ENCODE measurements at regions not wholly inside any gene's neighbourhood (a gene's known extent, or its start where the extent isn't known, plus 50 kb on each side); places are given as distances from the start of the nearest gene placed in this dataset.

DNA sequence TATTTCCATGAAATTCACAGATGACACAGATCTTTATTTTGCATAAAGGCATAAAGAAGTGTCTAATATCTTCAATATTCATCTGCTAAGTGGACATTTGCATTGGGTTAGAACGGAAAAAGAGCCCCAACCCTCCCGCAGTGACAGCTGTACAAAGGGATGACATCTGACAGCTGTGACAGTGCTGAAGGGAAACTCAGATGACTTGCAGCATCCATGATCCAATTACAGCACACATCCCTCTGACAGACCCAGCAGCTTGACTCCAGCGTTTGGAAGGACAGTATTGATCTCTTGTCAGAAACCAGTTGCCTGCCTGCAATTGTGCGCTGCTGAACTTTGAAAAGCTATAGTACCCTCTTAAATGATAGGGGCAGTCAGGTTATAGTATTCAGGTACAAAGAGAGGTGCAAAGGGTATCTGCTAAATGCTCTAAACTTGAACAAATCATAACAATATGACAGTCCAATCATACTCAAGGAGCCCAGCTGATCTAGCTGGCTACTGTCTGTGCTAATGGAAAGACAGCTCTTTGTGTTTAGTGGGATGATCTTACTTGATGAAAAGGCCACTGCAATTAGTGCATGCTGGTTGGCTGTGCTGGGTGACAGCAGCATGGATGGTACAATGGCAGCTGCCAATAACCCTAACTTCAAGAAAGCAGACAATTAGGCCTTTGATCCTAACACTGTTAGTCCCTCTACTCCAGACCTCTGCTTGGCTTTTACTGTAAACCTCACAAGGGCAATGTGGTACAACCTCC lies 599.2 kb downstream of the NR4A2 start:
- CTCF ChIA-PET: interaction anchor here (1.1 kb wide), 1 partner anchor 182 kb away, joined by 3 read pairs; no protein-coding TSS in a partner anchor
- no peak for DNase-seq
- Mint-ChIP-seq H3K27ac (no peak overlapping the region), H3K4me3 (no peak overlapping the region), H3K36me3 (ENCODE audit: low read depth) (no peaks in the 10 kb centered on the region), H3K4me1 (ENCODE audit: low read depth) (no peaks in the 10 kb centered on the region), H3K27me3 (no peaks in the 10 kb centered on the region), H3K9me3 (no peaks in the 10 kb centered on the region)
- no peak for ATAC-seq
- TF ChIP-seq, protein P1, sequence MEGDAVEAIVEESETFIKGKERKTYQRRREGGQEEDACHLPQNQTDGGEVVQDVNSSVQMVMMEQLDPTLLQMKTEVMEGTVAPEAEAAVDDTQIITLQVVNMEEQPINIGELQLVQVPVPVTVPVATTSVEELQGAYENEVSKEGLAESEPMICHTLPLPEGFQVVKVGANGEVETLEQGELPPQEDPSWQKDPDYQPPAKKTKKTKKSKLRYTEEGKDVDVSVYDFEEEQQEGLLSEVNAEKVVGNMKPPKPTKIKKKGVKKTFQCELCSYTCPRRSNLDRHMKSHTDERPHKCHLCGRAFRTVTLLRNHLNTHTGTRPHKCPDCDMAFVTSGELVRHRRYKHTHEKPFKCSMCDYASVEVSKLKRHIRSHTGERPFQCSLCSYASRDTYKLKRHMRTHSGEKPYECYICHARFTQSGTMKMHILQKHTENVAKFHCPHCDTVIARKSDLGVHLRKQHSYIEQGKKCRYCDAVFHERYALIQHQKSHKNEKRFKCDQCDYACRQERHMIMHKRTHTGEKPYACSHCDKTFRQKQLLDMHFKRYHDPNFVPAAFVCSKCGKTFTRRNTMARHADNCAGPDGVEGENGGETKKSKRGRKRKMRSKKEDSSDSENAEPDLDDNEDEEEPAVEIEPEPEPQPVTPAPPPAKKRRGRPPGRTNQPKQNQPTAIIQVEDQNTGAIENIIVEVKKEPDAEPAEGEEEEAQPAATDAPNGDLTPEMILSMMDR (IDR thresholded peaks at IDR 0.05): no peak
- POLR2A ChIA-PET: no interaction called here
- intact Hi-C loops (cut with micrococcal nuclease): no loop called here

DNA sequence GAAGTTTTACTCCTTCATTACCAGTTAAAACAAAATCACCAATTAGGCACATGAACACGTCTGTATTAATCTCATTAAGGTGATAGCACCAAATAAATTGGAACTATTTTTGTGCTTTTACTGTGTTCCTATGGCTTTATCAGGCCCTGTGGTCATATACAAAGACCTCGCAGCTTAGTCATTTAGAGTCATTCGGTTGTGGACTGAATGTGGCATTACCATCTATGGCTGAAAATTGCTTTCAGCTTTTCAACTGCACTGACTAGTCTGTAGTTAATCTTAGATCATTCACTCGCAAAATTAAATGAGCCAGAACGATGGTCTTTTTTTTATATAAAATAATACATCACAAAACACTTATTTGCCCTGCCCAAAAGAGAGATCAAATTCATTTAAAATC lies 601.7 kb downstream of the NR4A2 start:
- CTCF ChIA-PET: no interaction called here
- H3K4me3 Mint-ChIP-seq: no peak overlapping the region
- TF ChIP-seq, protein P1 (IDR thresholded peaks at IDR 0.05): no peak
- intact Hi-C loops (cut with micrococcal nuclease): no loop called here
- H3K27me3 Mint-ChIP-seq: no peaks in the 10 kb centered on the region
- H3K36me3 Mint-ChIP-seq (ENCODE audit: low read depth): no peaks in the 10 kb centered on the region
- DNase-seq (no peak), ATAC-seq (no peak)
- H3K4me1 Mint-ChIP-seq (ENCODE audit: low read depth): no peaks in the 10 kb centered on the region
- POLR2A ChIA-PET: no interaction called here
- no peaks in the 10 kb centered on the region for H3K9me3 Mint-ChIP-seq
- no peak overlapping the region for H3K27ac Mint-ChIP-seq

DNA sequence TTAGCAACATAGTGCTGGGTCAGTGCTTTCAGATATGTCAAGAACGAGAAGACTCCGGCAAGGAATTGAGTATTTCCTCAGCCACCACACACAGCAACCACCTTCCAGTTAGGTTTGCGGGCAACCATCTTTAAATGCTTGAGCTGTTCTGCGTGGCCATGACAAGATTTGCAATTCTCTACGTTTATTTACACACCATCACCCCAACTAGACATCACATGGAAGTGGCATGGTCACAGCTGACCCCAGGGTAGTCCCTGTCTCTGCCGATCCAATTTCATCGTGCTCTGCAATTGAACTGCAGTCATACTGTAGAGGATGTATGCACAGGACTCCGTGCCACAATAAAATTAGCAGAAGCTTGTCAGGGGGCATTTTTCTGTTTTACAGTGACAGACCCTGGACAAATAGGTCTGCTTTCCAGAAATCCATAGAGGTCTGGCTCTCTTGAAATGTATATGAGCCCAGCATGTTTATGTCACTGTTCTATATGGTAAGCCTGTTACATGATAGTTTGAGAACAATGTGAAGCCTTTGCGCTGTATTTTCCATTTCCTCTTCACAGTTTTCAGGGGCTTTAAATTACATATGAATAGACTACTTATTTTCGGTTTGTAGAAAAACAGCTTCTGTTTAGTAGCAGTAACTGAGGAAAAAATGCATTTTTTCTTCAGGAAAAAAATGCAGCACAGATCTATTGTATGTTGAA lies 605.2 kb downstream of the NR4A2 start:
- H3K9me3 Mint-ChIP-seq: no peaks in the 10 kb centered on the region
- H3K36me3 Mint-ChIP-seq (ENCODE audit: low read depth): no peaks in the 10 kb centered on the region
- intact Hi-C loops (cut with micrococcal nuclease): no loop called here
- no peak overlapping the region for H3K4me3 Mint-ChIP-seq
- TF ChIP-seq, protein P1 (IDR thresholded peaks at IDR 0.05): no peak
- ChIA-PET POLR2A (no interaction called here), CTCF (no interaction called here)
- H3K4me1 Mint-ChIP-seq (ENCODE audit: low read depth): no peaks in the 10 kb centered on the region
- no peaks in the 10 kb centered on the region for H3K27me3 Mint-ChIP-seq
- no peak overlapping the region for H3K27ac Mint-ChIP-seq
- DNase-seq: no peak
- ATAC-seq: no peak

DNA sequence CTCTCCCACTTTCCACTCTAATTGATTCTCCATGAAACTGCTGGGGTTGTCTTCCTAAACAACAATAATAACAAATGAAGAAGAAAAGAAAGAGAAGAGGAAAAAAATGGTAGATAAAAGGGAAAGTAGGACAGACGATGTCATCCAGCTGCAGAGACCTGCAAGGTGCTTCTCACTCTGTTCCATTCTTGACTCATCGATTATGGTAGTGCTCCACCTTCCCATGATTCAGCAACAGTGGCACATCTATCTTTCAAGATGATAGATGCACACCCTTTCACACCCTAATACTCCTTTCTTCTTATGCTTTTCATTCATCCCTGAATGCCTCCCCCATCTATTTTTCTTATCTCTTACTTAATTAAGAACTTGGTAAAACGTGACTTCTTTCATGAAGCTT lies 610.2 kb downstream of the NR4A2 start:
- Mint-ChIP-seq H3K4me1 (ENCODE audit: low read depth) (no peaks in the 10 kb centered on the region), H3K4me3 (no peak overlapping the region), H3K36me3 (ENCODE audit: low read depth) (no peaks in the 10 kb centered on the region), H3K27me3 (no peaks in the 10 kb centered on the region), H3K9me3 (no peaks in the 10 kb centered on the region), H3K27ac (no peak overlapping the region)
- ATAC-seq (no peak), DNase-seq (no peak)
- intact Hi-C loops (cut with micrococcal nuclease): no loop called here
- ChIA-PET POLR2A (no interaction called here), CTCF (interaction anchor here (1.0 kb wide), 1 partner anchor 22 kb away, joined by 3 read pairs; no protein-coding TSS in a partner anchor)
- TF ChIP-seq, protein P1 (IDR thresholded peaks at IDR 0.05): no peak

DNA sequence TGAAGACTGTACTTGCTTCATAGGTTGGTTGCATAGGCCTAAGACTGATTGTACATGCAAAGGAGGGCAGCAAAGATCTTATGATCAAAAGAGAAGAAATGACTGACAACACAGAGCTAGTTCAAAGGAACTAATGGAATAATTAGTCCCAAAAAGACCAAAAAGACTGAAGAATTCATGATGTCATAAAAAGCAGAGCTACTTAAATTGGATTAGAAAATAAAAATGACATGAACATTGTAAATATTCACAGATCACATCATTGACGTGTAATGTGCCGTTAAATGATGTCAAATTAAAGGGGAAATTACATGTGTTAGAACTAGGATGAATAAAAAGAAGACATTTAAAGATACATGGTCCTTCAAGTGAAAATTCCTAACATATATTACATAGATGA lies 616.8 kb downstream of the NR4A2 start:
- no peak for DNase-seq
- TF ChIP-seq, protein P1 (IDR thresholded peaks at IDR 0.05): no peak
- no peaks in the 10 kb centered on the region for H3K36me3 Mint-ChIP-seq (ENCODE audit: low read depth)
- H3K4me1 Mint-ChIP-seq (ENCODE audit: low read depth): no peaks in the 10 kb centered on the region
- no peak overlapping the region for H3K27ac Mint-ChIP-seq
- ChIA-PET CTCF (no interaction called here), POLR2A (no interaction called here)
- no peak overlapping the region for H3K4me3 Mint-ChIP-seq
- H3K9me3 Mint-ChIP-seq: no peaks in the 10 kb centered on the region
- no peak for ATAC-seq
- intact Hi-C loops (cut with micrococcal nuclease): no loop called here
- H3K27me3 Mint-ChIP-seq: no peaks in the 10 kb centered on the region
